Activated T-cell treated with anti-CD3 and anti-CD28 coated beads for 48 hours (primary cell): ENCODE measurements at regions not wholly inside any gene's neighbourhood (a gene's known extent, or its start where the extent isn't known, plus 50 kb on each side); places are given as distances from the start of the nearest gene placed in this dataset.

Experiments
- DNase-seq: peaks from one replicate; pipeline ENCODE4 v3.0.0-alpha.2; 2020; ENCODE audit warnings: low read depth

- DNase-seq: no peak
Measured at GRCh38 chr2:8255448-8255800, 426.4 kb upstream of the ID2 start.

GRCh38 chr2:8256905-8257304, 425.0 kb upstream of the ID2 start:
- no peak for DNase-seq

GRCh38 chr2:8257502-8257901, 424.4 kb upstream of the ID2 start:
- DNase-seq: no peak

- DNase-seq: no peak
Measured at GRCh38 chr2:8258406-8258805, 423.4 kb upstream of the ID2 start.

- DNase-seq: no peak
Measured at GRCh38 chr2:8259106-8259840, 422.6 kb upstream of the ID2 start.

DNA sequence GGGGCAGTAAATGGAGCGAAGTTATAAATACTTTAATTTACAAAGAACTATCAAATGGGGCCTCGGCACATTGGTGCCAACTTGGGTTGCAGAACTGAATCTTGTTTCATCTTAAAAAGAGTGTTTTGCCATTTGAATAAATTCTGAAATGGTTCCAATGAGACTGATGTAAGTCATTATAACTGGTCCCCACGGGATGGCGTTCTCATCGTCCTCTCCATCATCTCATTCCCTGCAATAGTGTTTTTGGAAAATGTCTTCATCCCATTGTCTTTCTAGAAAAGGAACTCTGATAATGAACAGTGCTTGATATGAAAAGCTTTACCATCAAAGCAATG, 422.0 kb upstream of the ID2 start:
- no peak for DNase-seq

DNA sequence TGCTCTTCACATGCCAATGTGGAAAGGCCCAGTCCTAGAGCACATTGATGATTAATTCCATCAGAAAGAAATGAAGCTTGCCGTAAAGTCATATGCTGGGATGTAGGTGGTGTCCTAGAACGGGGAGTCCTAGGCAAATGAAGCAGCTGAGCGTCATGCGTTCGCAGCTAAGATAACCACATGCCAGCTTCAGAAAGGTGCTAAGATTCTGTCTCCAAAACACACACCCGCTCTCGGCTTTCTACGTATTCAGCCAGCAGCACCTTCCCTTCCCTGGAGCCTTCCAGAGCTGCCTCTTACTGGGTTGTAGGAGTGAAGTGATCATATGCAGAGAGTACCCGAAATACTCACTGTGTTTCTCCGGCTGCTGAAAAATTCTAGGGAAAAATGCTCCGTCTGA, 421.6 kb upstream of the ID2 start:
- no peak for DNase-seq

DNA sequence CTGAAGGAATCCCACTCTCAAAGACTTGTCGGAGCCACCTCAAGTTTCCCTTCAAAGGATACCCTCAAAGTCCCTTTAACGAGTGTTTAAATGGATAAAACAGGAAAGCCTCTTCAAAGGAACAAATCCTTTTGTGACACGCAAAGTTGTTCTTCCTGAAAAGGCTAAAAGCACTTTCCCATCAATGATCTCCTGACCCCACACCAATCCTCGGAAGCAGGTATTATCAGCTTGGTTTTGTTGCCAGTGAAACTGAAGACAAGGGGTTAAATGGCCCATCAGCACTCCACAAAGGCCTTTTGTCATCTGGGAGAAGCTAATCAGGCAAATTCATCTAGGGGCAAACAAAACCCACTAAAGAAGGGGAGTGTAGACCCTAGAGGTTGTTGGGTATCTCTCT, 418.0 kb upstream of the ID2 start:
- no peak for DNase-seq

GRCh38 chr2:8264981-8265380, 416.9 kb upstream of the ID2 start:
- no peak for DNase-seq

DNA sequence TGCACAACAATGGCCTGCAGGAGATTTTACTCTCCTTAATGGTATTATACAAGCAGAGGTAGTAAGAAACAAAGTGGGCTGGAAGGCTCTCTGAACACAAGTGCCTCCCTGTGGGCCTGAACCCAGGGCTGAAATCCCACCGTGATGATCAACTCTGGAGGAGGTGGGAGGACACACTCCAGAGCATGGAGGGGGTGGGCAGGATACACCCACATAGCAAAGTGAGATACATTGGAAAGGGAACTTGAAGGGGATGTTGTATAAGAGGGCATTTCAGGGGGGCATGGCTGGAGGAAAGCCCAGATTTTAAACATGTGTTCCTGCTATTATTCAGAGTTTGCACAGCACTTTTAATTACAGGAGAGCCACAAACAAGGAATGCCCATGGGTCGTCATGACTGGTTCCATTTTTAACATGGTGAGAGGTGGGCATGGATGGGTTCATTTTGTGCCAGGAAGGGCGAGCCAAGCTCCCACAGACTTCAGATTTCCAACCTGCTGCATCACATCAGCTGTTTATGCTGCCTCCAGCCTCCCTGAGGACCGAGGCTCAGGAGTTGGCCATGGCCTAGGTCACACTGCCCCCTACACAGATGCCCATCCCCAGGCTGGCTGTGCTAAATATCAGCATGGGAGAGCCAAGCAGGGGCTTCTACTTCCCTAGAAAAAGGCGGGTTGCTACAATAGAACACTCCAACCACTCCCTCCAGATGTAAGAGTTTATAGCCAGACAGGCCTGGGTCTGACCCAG, 416.2 kb upstream of the ID2 start:
- DNase-seq: no peak

- DNase-seq: no peak
Measured at GRCh38 chr2:8266563-8266962, 415.3 kb upstream of the ID2 start.

GRCh38 chr2:8267048-8267447, 414.8 kb upstream of the ID2 start:
- no peak for DNase-seq

DNA sequence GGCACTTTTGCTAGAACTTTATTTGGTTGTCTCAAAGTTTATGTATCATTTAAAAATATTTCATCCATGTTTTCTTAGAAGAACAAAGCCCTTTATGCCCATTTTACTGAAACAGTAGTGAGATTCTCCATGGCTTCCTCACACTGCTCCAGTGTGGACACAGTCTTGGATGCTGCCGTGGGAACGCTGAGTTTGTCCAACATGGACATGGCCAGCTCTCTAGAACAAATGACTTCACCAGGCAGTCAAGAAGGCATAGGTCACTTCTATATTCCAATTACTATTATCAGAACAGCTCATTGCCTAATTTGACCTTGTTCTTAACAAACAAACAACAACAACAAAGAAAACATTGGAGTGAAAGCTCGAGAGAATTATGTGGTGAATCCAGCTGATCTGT, 414.1 kb upstream of the ID2 start:
- DNase-seq: no peak

- no peak for DNase-seq
Measured at GRCh38 chr2:8268172-8268783, 413.6 kb upstream of the ID2 start.

DNA sequence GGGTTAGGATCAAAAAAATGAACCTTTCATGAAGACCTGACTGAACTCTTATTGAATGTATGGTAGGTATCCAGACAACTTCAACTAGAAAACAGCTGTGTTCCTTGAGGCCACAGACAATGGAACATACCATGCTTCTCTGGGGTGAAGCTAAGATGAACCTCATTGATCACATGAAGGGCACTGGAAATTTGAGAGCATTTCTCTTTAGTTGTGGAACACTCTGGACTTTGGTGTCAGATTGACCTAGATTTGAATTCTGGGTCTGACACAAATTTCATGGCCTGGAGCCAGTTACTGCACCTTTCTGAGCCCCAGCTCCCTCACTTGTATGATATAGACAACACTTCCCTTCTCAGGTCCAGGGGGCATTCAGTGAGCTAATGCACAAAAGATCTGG, 411.2 kb upstream of the ID2 start:
- DNase-seq: no peak

- no peak for DNase-seq
Measured at GRCh38 chr2:8271461-8271860, 410.4 kb upstream of the ID2 start.

- no peak for DNase-seq
Measured at GRCh38 chr2:8276026-8276425, 405.8 kb upstream of the ID2 start.

- no peak for DNase-seq
Measured at GRCh38 chr2:8277921-8278571, 403.8 kb upstream of the ID2 start.

- DNase-seq: no peak
Measured at GRCh38 chr2:8278709-8279354, 403.0 kb upstream of the ID2 start.

GRCh38 chr2:8279506-8279905, 402.4 kb upstream of the ID2 start:
- DNase-seq: no peak

DNA sequence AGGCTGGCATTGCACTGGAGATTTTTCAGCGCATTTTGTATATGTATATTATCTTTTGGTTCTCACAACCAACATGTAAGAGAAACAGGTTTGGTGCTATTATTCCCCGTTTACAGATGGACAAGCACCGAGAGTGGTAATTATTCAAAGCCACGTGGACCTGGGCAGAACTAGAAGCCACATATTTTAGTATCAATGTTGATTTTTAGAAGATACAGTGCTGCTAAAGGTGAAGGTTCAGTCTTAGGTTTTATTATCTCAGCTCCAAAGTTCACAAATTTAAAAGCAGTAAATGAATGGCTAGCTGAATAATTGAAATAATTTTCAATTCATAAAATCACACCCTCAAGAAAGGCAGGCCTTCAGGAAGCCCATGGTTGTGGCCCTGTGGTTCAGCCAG, 400.6 kb upstream of the ID2 start:
- DNase-seq: no peak
